Pons (tissue), 1 donor: ENCODE measurements at regions not wholly inside any gene's neighbourhood (a gene's known extent, or its start where the extent isn't known, plus 50 kb on each side); places are given as distances from the start of the nearest gene placed in this dataset.

ENCODE experiments used
- DNase-seq: peaks from one replicate; pipeline ENCODE4 v3.0.0-alpha.2; 2016; ENCODE audit warnings: low spot score

DNA sequence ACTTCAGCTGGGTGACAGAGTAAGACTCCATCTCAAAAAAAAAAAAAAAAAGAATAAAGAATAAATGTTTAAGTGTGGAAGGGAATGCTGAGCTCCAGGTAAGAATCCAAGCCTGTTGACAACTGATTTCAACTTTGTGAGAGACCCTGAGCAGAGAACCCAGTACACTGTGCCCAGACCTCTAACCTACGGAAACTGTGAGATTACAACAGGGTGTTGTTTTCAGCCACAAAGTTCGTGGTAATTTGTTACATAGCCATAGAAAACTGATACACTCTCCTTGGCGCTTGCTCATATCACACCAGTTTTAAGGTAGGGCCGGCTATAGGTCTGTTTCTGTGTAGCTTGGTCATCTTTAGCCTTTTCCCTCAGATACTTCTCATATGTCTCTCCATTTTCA lies 98.4 kb upstream of the PAPOLG start:
- no peak for DNase-seq

DNA sequence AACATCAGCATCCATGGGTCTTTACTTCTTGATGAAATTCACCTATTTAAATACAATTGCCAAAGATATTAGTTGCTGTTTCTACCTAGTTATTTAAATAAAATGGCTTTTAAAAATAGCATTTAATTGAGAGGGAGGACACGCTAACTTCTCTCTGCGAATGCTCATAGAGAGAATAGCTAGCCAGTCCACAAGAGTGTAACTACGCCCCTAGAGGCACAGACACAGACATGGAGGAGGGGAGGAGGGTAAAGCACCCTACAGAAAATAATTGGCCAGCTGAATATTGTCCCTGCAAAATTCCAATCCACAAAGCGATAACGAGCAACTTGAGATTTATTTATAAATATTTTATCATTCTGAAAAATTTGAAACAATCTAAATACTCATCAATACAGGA lies 97.0 kb upstream of the PAPOLG start:
- DNase-seq = no peak

DNA sequence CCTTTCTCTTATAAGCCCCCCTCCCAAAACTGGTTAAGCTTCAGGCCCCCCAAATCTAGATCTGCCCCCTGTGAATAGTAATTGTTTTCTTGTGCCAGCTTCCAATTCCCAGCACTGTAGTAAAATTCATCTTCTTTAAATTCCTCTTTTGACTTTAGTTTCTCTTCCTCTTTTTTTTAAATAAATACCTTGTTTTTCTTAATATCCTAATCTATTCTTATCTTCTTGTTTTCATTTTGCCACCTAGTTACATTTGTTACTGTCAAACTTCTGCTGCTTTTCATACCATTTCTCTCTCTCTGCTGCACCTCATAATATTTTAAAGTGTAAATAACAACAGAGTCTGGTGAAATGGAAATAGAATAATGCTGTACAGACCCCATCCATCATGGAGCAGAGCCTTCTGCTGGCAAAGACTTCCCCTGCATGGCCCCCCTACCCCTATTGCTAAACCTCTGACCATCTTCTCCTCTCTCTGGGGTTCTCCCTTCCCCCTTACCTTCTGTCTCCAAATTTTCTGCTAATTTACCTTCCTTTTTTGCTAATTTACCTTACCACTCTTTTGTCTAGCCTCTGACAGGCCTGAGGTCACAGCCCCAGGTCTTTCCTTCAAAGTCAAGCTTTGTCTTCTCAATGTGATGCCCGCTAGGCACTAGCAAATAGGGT lies 94.9 kb upstream of the PAPOLG start:
- no peak for DNase-seq

DNA sequence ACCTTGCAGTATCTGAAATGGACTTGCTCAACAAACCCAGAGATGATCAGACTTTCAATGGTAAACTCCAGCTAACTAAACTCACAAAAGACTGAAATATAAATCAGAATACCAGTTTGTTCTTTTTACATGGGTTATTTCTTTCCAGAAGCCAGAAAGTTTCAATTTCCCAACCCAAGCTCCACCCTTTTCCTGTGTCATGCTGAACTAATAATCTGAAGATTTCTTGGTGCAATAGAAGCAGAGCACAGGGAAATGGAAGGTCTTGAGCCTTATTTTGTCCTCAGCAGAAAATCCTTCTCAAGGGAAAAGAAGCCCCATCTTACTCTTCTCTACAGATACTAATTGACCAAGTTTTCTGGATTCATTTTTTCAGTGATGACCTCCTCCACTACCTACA lies 93.3 kb upstream of the PAPOLG start:
- no peak for DNase-seq

DNA sequence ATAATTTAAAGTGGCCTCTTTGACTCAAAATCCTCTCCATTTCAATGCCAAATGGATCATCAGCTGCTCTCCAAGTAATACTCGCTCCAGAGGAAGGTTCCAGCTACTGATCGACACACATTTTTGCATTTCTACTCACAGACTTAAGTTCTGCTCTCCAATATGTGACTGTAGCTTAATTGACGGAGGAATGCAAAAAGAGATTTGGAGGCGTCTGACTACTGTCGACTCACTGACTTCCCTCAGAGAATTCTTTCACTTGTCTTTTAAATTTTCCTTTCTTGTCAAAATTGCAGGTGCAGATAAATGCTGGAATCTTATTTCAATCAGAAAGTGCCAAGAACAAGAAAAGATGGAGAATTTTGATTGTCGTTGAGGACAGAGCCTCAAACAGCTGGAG lies 84.1 kb upstream of the PAPOLG start:
- no peak for DNase-seq

DNA sequence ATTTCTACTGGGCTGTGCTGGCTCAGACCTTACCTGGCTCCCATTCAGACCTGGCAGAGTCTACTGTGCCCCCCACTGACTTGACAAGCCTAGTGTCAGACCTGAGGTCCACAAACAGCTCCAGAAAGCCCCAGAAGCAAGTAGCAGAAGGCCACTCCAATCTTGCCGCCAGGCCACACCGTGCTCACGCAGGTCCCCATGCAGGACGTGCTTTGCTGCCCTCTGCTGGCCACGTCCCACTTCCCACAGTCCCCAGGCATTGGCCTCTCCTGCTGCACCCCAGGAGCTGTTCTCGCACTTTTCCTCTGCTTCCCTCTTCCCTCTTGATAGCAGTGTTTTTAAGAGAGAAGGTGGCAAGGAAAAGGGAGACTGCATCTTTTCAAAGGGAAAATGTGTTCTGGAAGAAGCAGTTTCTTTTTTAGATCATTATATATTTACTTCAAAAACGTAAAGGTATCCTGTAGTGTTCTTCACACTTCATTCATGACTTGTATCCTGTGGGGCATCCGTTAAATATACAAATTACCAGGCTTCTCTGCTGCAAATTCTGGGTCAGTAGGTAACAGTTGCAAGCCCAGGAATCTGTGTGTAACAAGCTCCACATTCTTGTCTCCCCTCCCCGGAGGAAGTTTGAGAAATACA lies 81.4 kb upstream of the PAPOLG start:
- DNase-seq = peak; percentile 66

DNA sequence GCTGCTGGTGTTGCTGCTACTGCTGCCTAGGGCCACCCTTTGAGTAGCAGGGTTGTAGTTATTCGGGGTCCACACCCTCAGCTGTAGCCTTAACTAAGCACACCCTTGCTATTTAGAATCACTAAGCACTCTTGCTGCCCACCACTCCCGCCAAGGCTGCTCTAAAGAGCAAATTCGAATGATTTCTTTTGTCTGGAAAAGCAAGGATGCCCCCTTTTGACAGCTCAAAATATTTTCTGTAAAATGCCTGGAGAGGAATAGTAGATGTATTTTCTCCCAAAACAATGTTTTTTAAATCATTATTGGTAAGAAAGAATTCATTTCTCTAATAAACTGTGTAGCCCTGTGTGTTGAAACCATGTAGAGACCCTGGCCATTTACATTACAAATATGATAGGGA lies 80.8 kb upstream of the PAPOLG start:
- DNase-seq = no peak

DNA sequence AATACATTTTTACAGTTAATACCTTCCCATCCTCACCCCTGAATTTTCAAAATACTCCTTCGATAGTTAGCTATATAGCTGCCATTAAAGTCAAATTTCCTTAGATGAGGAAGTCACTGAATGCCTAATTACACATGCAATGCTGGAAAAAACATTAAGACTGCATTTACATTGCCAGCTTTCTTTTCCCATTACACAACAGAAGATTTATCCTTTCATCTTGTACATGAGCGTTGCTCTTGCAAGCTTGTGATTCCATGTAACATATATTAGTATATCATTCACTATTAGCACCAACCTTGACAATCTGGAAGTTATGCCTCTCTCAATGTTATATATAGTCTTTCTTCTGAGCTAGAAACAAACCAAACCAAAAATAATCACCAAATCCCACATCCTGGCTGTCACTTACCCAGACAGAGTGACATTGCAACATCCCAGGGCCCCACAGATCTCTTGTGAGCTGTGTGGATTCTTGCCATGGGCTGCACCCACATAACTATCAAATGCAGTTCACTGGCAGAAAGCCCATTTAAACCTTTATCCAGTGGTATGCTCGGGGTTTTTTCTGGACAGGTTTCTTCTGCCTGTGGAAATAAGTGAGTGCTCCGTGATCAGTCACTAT lies 79.2 kb upstream of the PAPOLG start:
- DNase-seq = peak; percentile 42

DNA sequence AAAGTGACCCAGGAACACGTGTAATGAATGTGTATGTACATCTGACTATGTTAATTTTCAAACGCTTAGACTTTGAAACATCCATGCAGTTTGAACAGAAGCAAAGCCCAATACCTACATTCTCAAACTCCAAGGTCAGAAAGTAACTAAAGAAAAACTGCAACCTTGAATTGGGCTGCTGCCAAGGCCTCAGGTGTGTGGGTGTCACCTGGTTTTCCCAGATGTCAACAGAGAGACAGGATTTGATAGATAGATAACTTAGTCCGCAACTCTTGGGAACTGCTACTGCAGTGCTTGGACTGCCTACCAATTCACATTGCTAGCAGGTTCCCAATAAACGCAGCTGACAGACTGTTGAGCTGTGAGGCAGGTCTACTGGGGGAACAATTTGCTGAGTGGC lies 78.7 kb upstream of the PAPOLG start:
- no peak for DNase-seq

DNA sequence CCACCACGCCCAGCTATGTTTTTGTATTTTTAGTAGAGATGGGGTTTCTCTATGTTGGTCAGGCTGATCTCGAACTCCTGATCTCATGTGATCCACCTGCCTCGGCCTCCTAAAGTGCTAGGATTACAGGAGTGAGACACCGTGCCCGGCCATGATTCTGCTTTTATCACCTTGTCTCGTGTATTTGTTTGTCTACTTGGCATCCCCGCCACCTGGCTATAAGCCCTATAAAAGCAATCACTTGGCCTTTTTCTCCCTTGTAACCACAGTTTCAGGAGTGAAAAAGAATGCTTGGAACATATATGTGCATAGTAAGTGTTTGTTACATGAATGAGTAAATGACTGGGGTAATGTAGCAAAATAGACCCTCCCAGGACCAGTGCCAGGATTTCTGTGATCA lies 77.5 kb upstream of the PAPOLG start:
- DNase-seq = no peak

DNA sequence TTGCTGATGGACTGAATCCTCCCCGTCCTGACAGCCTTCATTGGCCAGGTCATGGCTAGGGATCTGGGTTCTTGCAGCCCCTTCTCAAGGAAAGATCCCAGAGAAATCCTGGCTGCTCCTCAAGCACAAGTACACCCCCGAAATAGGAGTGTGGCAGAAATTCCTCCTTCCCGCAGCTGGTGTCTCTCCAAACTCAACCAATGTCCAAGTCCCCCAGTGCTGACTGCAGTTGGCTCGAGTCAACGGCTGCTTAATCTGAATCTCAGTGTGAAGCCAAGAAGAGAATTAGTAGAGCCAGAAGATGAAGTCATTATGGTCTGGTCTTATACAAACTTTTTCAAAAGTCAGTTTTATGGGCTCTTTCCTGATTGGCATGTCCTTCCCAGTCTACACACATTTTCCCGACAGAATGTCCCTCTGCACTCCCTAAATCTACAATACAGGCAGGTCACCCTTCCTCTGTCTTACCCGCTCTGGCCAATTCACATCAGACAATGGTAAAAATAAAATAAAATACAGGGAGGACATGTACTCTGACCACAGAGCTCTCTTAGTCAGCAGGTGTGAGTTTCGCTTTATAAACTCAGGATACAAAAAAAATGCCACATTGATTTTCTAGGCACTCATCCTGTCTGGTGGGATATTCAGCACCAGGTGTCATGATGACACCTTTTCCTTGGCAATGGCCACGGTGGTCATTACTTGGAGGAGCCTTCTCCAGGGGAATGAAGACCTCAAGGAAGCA lies 76.9 kb upstream of the PAPOLG start:
- no peak for DNase-seq

DNA sequence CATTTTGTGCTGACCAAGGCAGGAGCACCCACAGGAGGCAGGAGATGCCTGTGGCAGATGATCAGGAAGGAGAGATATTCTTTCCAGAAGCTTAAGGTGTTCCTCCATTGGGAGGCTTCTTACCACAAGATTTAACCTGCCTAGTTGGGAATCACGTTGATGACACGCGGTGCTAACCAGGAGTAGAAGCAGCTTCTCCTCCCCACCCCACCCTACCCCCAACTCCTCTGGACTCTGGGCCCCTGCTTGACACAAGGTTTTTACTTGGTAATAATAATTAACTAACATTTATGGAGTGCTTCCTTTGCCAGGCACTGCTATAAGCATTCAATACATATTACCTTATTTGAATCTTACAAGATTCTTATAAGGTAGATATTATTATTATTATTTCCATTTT lies 62.5 kb upstream of the PAPOLG start:
- no peak for DNase-seq

DNA sequence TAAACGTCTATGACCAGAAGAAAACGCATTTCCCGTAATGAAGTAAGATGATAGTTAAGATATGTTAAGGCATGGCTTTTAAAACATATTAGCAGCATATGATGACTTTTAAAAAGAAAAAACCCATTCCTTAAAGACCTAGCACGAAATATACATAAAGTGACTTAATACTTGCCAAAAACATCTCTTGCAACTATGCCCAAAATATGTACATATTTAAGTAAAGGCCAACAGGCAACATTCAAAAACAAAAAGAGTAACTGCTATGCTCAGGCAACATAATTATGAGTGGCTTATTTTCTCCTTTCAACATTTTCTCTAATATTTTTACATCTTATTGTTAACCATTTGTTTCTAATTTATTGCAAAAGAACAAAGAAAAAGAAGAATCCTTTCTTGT lies 60.3 kb upstream of the PAPOLG start:
- no peak for DNase-seq

DNA sequence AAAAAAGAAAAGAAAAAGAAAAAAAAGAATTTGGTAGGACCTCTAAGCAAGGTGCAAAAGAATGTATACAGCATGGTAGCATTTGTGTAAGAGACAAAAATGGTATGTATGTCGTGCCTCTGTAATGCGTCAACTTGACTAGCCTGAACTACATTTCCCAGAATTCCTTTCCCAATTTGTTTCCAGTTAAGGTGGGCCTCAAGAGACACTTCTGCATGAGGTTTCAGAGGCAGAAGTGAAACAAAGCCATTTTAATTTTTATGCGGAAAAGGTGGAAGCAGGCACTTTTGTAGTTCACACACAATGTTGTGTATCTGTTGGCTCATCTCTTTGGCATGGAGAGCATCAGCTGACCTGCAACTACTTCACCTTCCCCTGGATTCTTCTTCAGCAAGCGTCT lies 56.5 kb upstream of the PAPOLG start:
- DNase-seq = no peak

DNA sequence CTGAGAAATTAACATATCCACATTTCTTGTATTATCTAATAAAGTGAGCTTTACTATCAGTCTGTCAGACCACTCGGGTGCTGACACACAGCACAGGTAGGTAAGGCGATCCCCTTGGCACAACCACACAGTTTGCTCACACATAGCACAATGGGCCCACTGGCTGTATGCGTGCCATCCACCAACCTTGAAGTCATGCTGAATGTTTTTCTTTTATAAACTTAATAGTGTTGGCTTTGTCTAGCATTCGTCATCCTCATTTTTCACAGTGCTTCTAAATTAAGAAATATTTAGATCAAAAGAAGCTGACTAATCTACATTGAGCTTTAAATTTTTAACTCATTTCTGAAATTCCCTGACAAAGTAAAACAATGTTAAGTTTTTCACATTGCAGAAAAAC lies 50.0 kb upstream of the PAPOLG start:
- DNase-seq = no peak
